ENCODE measurements at regions not wholly inside any gene's neighbourhood (a gene's known extent, or its start where the extent isn't known, plus 50 kb on each side); places are given as distances from the start of the nearest gene placed in this dataset.

DNA sequence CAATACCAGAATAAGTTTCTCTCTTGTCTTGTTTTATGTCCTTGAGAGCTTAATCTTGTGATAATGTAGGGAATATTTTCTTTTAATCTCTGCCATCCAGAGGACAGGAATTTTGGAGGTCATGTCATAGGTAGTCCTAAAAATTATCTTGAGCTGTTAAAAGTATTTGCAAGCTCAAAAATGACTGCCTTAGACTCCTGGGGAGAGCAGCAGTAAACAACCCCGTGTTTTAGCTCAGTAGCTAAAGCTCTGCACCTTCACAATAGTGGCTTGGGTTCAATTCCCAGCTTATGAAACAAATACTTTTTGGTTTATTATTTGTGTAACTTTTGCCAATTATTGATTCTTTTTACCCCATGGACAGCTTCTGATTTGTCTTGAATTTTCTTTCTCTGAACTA lies 99.4 kb upstream of the OLFM3 start:
- TF ChIP-seq, protein P1, sequence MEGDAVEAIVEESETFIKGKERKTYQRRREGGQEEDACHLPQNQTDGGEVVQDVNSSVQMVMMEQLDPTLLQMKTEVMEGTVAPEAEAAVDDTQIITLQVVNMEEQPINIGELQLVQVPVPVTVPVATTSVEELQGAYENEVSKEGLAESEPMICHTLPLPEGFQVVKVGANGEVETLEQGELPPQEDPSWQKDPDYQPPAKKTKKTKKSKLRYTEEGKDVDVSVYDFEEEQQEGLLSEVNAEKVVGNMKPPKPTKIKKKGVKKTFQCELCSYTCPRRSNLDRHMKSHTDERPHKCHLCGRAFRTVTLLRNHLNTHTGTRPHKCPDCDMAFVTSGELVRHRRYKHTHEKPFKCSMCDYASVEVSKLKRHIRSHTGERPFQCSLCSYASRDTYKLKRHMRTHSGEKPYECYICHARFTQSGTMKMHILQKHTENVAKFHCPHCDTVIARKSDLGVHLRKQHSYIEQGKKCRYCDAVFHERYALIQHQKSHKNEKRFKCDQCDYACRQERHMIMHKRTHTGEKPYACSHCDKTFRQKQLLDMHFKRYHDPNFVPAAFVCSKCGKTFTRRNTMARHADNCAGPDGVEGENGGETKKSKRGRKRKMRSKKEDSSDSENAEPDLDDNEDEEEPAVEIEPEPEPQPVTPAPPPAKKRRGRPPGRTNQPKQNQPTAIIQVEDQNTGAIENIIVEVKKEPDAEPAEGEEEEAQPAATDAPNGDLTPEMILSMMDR (IDR thresholded peaks at IDR 0.05): no peak
- no peak for TF ChIP-seq POLR2A (IDR thresholded peaks at IDR 0.05)
- Histone ChIP-seq H3K4me1 (no peaks in the 10 kb centered on the region), H3K27ac (no peak overlapping the region), H3K9me3 (no peaks in the 10 kb centered on the region), H3K36me3 (no peaks in the 10 kb centered on the region), H3K27me3 (no peaks in the 10 kb centered on the region), H3K4me3 (no peak overlapping the region)
- intact Hi-C loops (cut with DNase I): no loop called here
- DNase-seq (no peak), ATAC-seq (no peak)
- 48 to 55% (median 54%) methylated on average over 1 of the region's 1 CpG for WGBS, 4 donors

DNA sequence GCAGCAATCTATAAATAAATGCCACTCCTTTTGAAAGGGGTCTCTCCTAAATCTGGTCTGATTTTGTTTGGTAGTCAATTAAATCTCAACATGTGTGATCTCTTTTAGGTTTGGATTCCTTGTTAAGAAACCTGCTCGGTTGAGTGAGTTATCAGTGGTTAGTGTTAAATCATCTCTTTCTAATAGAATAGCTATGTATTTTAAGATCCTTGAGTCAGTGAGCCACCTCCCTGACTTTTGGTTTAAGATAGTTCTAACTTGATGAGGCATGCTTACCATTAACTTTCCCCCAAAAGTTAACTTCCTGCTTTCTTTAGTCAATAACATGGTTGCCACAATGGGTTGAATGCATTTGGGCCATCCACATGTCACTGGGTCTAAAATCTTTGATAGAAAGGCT lies 93.1 kb upstream of the OLFM3 start:
- no peaks in the 10 kb centered on the region for H3K27me3 ChIP-seq
- no peak for DNase-seq
- ATAC-seq: no peak
- no peaks in the 10 kb centered on the region for H3K4me1 ChIP-seq
- TF ChIP-seq, protein P1 (IDR thresholded peaks at IDR 0.05): no peak
- no peaks in the 10 kb centered on the region for H3K36me3 ChIP-seq
- no peak overlapping the region for H3K27ac ChIP-seq
- no peak overlapping the region for H3K4me3 ChIP-seq
- 82 to 90% (median 84%) methylated on average over 1 of the region's 1 CpG for WGBS, 4 donors
- intact Hi-C loops (cut with DNase I): no loop called here
- H3K9me3 ChIP-seq: no peaks in the 10 kb centered on the region

DNA sequence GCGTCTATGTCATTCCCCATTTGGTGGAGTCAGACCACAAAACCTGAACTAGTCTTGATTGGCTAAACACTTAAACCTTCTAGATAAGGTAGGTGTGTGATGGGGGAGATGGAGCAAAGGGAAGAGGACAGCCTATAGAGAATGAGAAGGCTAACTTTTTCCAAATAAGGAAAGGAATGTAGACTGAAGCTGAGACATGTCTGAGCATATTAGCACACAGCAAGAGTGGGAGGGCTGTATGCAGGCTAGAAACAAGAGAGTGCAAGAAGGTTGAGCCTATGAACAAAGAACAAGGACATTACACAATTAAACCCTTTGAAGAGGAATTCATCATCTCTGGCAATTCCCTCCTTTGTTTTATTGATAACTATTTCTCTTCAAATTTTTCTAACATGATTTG lies 89.2 kb upstream of the OLFM3 start:
- no peak for ATAC-seq
- no peaks in the 10 kb centered on the region for H3K4me1 ChIP-seq
- H3K27me3 ChIP-seq: no peaks in the 10 kb centered on the region
- no peaks in the 10 kb centered on the region for H3K36me3 ChIP-seq
- no peak for DNase-seq
- H3K27ac ChIP-seq: no peak overlapping the region
- H3K9me3 ChIP-seq: no peaks in the 10 kb centered on the region
- H3K4me3 ChIP-seq: no peak overlapping the region
- 79 to 94% (median 84%) methylated on average over 1 of the region's 1 CpG for WGBS, 4 donors
- TF ChIP-seq POLR2A (IDR thresholded peaks at IDR 0.05): no peak
- TF ChIP-seq, protein P1 (IDR thresholded peaks at IDR 0.05): no peak
- intact Hi-C loops (cut with DNase I): no loop called here

DNA sequence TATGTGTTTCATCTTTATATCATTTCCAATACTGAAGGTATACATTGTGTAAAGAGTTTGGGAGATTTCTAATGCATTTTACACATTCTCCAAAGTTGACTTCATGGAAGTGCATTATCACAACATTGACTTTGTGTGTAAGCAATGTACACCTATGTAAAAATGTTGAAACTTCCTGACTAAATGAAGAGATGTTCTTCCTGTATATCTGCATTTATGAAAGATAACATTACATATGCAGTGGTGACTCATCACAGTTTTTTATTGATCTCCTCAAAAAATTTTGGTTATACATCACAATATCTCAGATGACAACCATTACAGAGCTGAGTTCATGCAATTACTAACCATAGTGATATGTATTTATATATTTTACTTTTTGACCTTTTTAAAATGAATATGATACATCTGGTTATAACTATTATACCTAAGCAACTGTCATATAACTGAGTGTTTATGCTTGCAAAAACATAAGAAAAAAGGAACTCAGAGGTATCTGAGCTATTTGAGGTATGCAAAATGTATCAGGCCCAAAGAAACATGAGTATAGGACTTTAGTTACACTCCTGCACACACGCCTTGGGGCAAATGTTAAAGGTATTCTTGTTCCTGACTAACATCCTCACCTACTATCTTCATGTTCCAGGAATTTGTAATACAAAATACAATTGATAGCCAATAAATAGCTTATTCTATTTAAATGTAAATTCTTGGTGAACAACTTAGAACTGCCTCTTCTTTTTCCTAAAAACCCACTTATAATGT lies 88.2 kb upstream of the OLFM3 start:
- intact Hi-C loops (cut with DNase I): no loop called here
- no peaks in the 10 kb centered on the region for H3K27me3 ChIP-seq
- DNase-seq: no peak
- H3K27ac ChIP-seq: no peak overlapping the region
- no peak for ATAC-seq
- H3K9me3 ChIP-seq: no peaks in the 10 kb centered on the region
- H3K4me1 ChIP-seq: no peaks in the 10 kb centered on the region
- no peak overlapping the region for H3K4me3 ChIP-seq
- no peaks in the 10 kb centered on the region for H3K36me3 ChIP-seq
- 76 to 89% (median 83%) methylated on average over 1 of the region's 1 CpG for WGBS, 4 donors
- TF ChIP-seq POLR2A (IDR thresholded peaks at IDR 0.05): no peak
- TF ChIP-seq, protein P1 (IDR thresholded peaks at IDR 0.05): no peak
